ENCODE measurements at regions not wholly inside any gene's neighbourhood (a gene's known extent, or its start where the extent isn't known, plus 50 kb on each side); places are given as distances from the start of the nearest gene placed in this dataset.
A peak's percentile ranks its signal among the peaks of the same experiment; 100 is the strongest.

- DNase-seq, result no peak
These were observed 340.8 kb downstream of the KLF12 start for GRCh38 chr13:73793361-73793760.

DNA sequence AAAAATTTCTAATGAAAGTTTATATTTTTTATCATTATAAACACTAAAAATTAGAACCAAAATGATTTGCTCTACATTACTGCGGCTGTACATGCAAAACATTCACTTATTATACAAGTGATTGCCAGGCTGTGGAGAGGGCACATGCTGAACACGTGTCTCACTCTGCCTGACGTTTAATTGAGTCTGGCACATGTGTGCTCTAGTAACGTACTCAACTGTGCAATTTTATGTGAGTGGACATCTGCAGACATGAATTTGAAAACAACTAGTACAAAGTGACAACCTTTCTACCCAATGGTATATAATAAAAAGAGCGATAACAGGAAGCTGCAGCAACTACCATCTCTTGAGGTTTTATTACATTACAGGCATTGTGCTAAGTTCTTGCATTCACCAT lies 341.4 kb downstream of the KLF12 start:
- DNase-seq, result peak; percentile 20

- no peak for DNase-seq
These were observed 351.5 kb downstream of the KLF12 start for GRCh38 chr13:73782450-73783449.

DNA sequence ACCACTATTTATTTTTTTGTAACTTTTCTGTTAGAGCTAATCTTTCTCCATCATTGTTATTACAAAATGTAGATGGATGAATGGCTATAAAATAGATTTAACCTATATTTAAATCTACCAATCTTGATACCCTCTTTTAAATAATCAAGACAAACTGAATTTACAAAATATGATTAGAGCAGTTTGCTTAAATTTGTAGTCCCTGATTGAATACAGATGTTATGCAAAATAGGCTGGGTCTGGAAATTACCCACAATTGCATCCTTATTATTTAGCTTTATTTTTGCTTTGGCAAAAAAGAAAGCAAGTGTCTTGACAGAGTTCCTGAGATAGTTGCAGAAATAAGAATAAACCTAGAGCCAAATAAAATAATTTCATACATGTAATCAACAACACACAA lies 352.8 kb downstream of the KLF12 start:
- DNase-seq, result no peak

- DNase-seq, result no peak
These were observed 354.3 kb downstream of the KLF12 start for GRCh38 chr13:73779881-73780280.

- no peak for DNase-seq
These were observed 355.9 kb downstream of the KLF12 start for GRCh38 chr13:73778242-73778864.

DNA sequence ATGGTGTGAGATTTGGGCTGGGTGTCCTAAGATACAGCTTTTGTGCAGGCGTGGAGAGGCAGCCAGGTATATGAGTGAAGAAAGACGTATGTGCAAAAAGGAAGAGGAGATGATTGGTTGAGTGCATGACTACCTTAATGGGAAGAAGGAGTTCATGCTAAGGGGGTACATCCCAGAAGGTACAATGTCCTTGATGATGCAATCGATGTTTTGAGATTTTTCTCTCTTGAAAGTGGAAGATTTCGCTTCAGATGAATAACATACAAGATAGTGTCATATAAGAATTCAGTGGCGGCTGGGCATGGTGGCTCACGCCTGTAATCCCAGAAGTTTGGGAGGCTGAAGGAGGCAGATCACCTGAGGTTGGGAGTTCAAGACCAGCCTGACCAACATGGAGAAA lies 357.1 kb downstream of the KLF12 start:
- DNase-seq, result no peak

GRCh38 chr13:73776151-73776785 lies 357.9 kb downstream of the KLF12 start:
- DNase-seq, result no peak

- no peak for DNase-seq
These were observed 361.0 kb downstream of the KLF12 start for GRCh38 chr13:73773168-73773549.

DNA sequence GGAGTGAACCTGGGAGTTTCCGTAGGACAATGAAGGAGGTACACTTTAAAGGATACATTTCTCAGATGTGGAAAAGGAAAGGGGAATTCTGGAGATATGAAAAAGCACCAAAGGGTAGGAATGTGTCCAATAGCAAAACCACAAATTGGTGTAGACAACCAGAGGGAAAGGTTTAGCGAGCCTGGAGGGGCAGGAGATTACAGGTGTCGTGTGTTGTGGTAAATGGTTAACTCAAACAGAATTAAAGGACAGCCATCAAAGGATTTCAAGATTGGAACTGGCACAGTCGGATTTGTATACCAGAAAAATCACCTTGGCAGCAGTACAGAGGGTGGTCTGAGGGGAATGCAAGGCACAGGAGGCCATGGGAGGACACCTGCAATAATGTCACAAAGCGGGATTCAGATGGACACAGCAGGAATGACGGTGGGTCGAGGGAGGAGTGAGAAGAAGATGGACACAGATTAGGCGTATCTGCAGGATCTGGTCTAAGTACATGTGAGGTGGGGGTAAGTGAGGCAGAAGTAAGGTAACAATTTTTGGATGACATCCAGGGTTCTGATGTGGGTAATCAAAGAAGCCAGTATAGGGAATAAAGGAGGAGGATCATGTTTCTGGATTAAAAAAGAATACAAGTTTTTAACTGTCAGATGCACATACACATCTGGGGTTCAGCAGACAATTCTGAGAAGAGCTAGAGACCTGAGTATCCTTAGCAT lies 361.6 kb downstream of the KLF12 start:
- no peak for DNase-seq

- no peak for DNase-seq
These were observed 366.4 kb downstream of the KLF12 start for GRCh38 chr13:73767747-73768315.

DNA sequence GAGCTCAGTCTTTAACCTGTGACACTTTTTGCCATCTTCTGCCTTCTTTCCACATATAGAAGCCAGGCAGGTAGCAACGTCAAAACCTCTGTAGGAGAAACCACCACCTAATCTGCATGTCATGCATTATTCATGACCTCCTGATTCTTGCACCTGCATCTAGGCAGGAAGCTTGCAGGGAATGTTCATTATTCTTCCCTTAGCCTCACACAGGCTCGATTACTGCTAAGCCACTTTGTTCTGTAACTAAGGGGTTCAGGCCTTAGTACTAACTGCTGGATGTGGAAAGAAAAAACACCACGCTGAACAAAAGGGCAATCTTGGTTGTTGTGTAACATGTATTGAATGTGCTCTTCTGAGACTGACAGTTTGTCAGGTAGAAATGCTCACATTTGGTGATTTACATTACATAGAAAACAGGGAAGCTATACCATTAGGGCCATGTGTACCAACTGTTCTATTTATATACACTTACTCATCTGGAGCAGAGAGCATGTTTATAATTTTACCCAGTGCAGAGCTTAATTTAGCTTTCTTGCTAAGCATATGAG lies 366.9 kb downstream of the KLF12 start:
- DNase-seq, result peak; percentile 39

- DNase-seq, result peak; percentile 99
These were observed 368.4 kb downstream of the KLF12 start for GRCh38 chr13:73765651-73766384.

DNA sequence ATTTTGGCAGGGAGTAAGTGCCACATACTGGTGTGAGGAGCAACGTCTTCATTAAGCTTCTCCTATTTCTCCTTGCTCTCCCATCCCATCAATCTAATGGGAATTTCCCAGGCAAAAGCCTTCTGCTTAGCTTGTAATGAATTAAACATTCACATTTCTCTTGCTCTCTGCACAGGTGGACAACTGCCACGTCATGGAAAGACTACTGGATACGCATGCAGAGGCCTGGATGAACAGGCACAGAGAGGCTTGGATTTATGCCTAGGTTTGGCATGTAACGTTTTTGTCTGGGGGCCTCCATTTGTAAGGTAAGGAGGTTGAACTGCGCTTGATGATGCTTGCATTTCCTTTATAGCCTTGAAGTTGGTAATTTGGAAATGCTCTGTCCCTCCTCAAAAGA lies 374.8 kb downstream of the KLF12 start:
- peak; percentile 50 for DNase-seq

DNA sequence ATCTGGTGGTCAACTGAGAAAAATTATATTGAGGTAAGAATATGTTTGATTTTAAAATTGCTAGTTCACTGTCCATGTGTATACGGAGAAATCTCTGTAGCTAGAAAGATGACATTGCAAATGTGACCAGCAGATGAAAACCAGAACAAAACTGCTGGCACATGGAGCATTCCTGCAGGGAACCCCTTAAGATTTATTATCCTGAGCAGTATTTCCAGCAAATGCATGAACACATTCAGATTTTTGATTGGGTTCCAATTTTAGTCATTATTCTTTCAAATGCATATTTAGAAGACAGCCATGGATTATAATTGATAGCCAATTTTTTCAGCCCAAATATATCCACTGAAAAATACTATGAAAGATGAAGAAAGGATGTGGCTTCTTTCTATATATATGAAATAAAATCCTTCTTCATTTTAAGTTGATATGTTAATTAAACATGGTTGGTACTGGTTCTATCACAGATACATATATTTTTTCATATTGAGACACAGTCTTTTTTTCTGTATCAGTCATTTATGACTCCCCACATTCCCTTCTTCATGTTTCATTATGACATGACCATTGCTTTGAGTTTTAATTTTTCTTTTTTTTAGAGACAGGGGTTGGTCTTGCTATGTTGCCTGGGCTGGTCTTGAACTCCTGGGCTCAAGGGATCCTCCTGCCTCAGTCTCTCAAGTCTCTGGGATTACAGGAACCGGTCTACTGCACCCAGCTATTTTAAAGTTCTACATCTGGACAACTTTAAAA lies 376.5 kb downstream of the KLF12 start:
- DNase-seq, result peak; percentile 65

DNA sequence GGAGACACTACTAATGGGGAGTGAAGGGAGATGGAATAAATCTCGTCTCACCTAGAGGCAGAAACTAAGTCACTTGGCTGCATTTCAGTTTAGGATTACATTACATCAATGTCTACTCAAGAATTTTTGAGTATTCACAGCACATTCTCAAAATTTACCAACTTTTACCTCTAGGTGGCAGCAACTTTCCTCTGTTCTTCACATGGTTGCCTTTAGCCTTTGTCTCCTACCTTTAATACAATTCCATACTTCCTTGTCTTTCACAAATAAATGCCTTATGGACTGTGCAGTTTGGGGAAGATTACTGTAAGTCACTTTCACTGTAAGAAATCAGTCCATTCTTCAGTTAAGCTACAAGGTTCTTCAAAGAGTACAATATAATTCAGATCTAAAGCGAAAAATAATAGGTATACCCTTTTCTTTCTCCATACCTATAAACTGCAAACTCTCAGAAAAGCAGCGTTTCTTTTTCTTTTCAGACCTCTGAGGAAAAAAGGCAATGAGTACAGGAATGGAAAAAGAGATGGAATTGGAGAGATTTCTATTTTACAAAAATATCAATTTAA lies 379.4 kb downstream of the KLF12 start:
- peak; percentile 92 for DNase-seq

DNA sequence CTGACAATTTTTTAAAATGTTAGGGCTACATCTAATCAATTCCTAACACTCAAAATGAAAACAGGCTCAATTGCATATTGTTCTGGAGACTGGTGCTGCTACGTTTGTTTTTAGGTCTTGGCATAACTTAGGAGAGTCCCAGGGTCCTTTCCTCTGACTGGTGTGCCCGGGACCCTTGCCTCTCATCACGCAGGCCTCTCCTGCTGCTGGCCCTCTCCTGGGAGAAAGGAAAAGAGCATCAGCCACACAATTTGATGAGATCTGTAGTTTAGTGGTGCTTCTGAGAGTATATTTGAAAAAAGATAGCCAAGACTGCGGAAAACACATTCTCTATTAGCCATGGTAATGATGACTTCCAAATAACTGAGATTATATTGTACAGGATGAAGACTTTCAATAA lies 380.0 kb downstream of the KLF12 start:
- DNase-seq, result no peak

GRCh38 chr13:73751290-73751689 lies 382.9 kb downstream of the KLF12 start:
- no peak for DNase-seq

GRCh38 chr13:73748404-73748803 lies 385.8 kb downstream of the KLF12 start:
- DNase-seq, result no peak

DNA sequence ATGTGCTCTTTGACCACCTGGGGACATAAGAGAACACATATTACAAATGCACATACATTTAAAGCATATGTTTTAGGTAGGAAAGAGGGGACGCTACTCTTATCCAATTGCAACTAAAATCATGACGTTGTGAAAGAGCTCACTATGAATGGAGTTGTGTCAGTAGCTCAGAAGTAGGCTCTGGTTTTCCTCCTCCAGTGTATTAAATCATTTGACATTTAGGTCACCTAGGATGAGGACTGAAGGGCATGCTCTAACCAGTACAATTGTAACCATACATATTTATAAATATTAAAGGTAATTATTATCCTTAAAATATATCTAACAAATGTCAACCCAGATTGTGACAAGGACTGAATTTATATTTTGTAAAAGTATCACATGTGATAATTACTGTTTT lies 389.0 kb downstream of the KLF12 start:
- no peak for DNase-seq
